IMR-90 (cell line): ENCODE measurements at regions not wholly inside any gene's neighbourhood (a gene's known extent, or its start where the extent isn't known, plus 50 kb on each side); places are given as distances from the start of the nearest gene placed in this dataset.

Source experiments
- ATAC-seq: fragments of 200-7000 bp; cut with Tn5 transposase; 2 replicates; pipeline ENCODE4 v1.9.1; 2020; ENCODE audit warnings: low read depth, mild to moderate bottlenecking, moderate library complexity
- BruUV-seq: library from RNA; stranded (reverse); fragments of 400-500 nt; replicated peaks from 2 replicates; lab custom pipeline; 2021; lab: Mats Ljungman, UMichigan
- CTCF ChIA-PET: fragments of 300-600 bp; formaldehyde crosslinking; extraction: SDS; loops from one replicate; lab custom pipeline; 2021; ENCODE audit warnings: antibody characterized with exemption; lab: Yijun Ruan, JAX
- POLR2A ChIA-PET: fragments of 300-600 bp; sonication (Branson Sonifier 250); formaldehyde crosslinking; loops from one replicate; lab custom pipeline; 2022; ENCODE audit warnings: antibody characterized with exemption; ENCODE audit not compliant: unreplicated experiment; lab: Charles Lee
- DNase-seq: peaks from one replicate; pipeline ENCODE4 v3.0.0; 2013
- H2AFZ ChIP-seq: replicated peaks from 2 replicates; pipeline ENCODE3; 2013; ENCODE audit warnings: low read length, mild to moderate bottlenecking; ENCODE audit not compliant: poor library complexity
- H2AK5ac ChIP-seq: 2 replicates; pipeline ENCODE4 v1.6.1; 2013; ENCODE audit warnings: low read depth, low read length, inconsistent platforms
- H2AK9ac ChIP-seq: replicated peaks from 2 replicates; pipeline ENCODE3; 2013; ENCODE audit warnings: mild to moderate bottlenecking, low read depth, low read length, moderate library complexity; ENCODE audit not compliant: poor library complexity
- H2BK120ac ChIP-seq: 2 replicates; pipeline ENCODE4 v1.6.1; 2013; ENCODE audit warnings: low read depth, low read length, inconsistent platforms
- H2BK15ac ChIP-seq: 3 replicates; pipeline ENCODE4 v1.6.1; 2013; ENCODE audit warnings: low read depth, low read length, inconsistent platforms
- H2BK20ac ChIP-seq: 2 replicates; pipeline ENCODE4 v1.6.1; 2013; ENCODE audit warnings: low read depth, mild to moderate bottlenecking, inconsistent platforms, low read length, moderate library complexity
- H2BK5ac ChIP-seq: 2 replicates; pipeline ENCODE4 v1.6.1; 2013; ENCODE audit warnings: mild to moderate bottlenecking, low read depth, low read length, inconsistent platforms; ENCODE audit not compliant: poor library complexity, severe bottlenecking
- H3K14ac ChIP-seq: replicated peaks from 2 replicates; pipeline ENCODE4 v1.6.1; 2013; ENCODE audit warnings: low read depth, low read length, inconsistent platforms
- H3K18ac ChIP-seq: 2 replicates; pipeline ENCODE4 v1.6.1; 2013; ENCODE audit warnings: low read depth, low read length, control low read depth
- H3K23ac ChIP-seq: 2 replicates; pipeline ENCODE4 v1.6.1; 2013; ENCODE audit warnings: low read depth, low read length, inconsistent platforms
- H3K27ac ChIP-seq: 2 replicates; pipeline ENCODE4 v1.5.1; 2013; ENCODE audit warnings: mild to moderate bottlenecking, control low read depth, low read length; ENCODE audit not compliant: insufficient read depth
- H3K27me3 ChIP-seq: 2 replicates; pipeline ENCODE4 v1.6.1; 2013; ENCODE audit warnings: low read length; ENCODE audit not compliant: control insufficient read depth, insufficient read depth
- H3K36me3 ChIP-seq: 2 replicates; pipeline ENCODE4 v1.6.1; 2013; ENCODE audit warnings: low read length, mixed read lengths; ENCODE audit not compliant: control insufficient read depth, insufficient read depth
- H3K4ac ChIP-seq: 2 replicates; pipeline ENCODE4 v1.6.1; 2013; ENCODE audit warnings: low read depth, low read length, inconsistent platforms
- H3K4me1 ChIP-seq: 2 replicates; pipeline ENCODE4 v1.6.1; 2013; ENCODE audit warnings: low read length, mixed read lengths; ENCODE audit not compliant: control insufficient read depth, insufficient read depth
- H3K4me2 ChIP-seq: 2 replicates; pipeline ENCODE4 v1.6.1; 2013; ENCODE audit warnings: low read depth, mild to moderate bottlenecking, control low read depth, low read length, moderate library complexity
- H3K4me3 ChIP-seq: 2 replicates; pipeline ENCODE4 v1.5.1; 2013; ENCODE audit warnings: low read depth, mild to moderate bottlenecking, control low read depth, low read length, moderate library complexity; ENCODE audit not compliant: insufficient read depth
- H3K56ac ChIP-seq: 2 replicates; pipeline ENCODE4 v1.6.1; 2013; ENCODE audit warnings: low read length, inconsistent platforms; ENCODE audit not compliant: insufficient read depth; ENCODE audit errors: extremely low read depth
- H3K79me1 ChIP-seq, 2 experiments: 2 replicates each; pipeline ENCODE4 v1.6.1; 2013; ENCODE audit warnings: low read length in 2 of 2, inconsistent platforms in 1 of 2, low read depth in 1 of 2
- H3K9ac ChIP-seq: 2 replicates; pipeline ENCODE4 v1.6.1; 2013; ENCODE audit warnings: low read depth, low read length, control low read depth
- H3K9me1 ChIP-seq: 2 replicates; pipeline ENCODE4 v1.6.1; 2013; ENCODE audit warnings: low read length, inconsistent platforms; ENCODE audit not compliant: insufficient read depth
- H3K9me3 ChIP-seq: 2 replicates; pipeline ENCODE4 v1.6.1; 2013; ENCODE audit warnings: low read length; ENCODE audit not compliant: control insufficient read depth, insufficient read depth
- H4K20me1 ChIP-seq: 2 replicates; pipeline ENCODE4 v1.6.1; 2013; ENCODE audit warnings: low read length, inconsistent platforms; ENCODE audit not compliant: insufficient read depth
- H4K5ac ChIP-seq: 2 replicates; pipeline ENCODE4 v1.6.1; 2013; ENCODE audit warnings: mild to moderate bottlenecking, low read depth, low read length, control low read depth
- H4K8ac ChIP-seq, 2 experiments: 2 replicates each; pipeline ENCODE4 v1.6.1; 2013; ENCODE audit warnings: low read depth in 2 of 2, low read length in 2 of 2, control low read depth in 1 of 2, inconsistent platforms in 1 of 2
- H4K91ac ChIP-seq: 2 replicates; pipeline ENCODE4 v1.6.1; 2013; ENCODE audit warnings: low read depth, low read length, inconsistent platforms; ENCODE audit not compliant: insufficient read depth
- BHLHE40 ChIP-seq: fragments of 150-350 bp; IDR thresholded peaks from 2 replicates; pipeline ENCODE4 v1.6.1; 2016; ENCODE audit warnings: mild to moderate bottlenecking, low read depth, low read length
- CEBPB ChIP-seq: IDR thresholded peaks from 2 replicates; pipeline ENCODE4 v1.6.1; 2012; ENCODE audit warnings: low read depth, low read length, improper control_type of control experiment
- CHD1 ChIP-seq: IDR thresholded peaks from 2 replicates; pipeline ENCODE4 v1.6.1; 2012; ENCODE audit warnings: low read depth, low read length, improper control_type of control experiment
- FOS ChIP-seq: fragments of 150-350 bp; IDR thresholded peaks from 2 replicates; pipeline ENCODE4 v1.6.1; 2016; ENCODE audit warnings: low read depth, low read length
- MAFK ChIP-seq: IDR thresholded peaks from 2 replicates; pipeline ENCODE4 v1.6.1; 2012; ENCODE audit warnings: low read depth, low read length, improper control_type of control experiment
- MAZ ChIP-seq: IDR thresholded peaks from 2 replicates; pipeline ENCODE4 v1.6.1; 2012; ENCODE audit warnings: low read depth, mild to moderate bottlenecking, low read length, improper control_type of control experiment, moderate library complexity, borderline replicate concordance
- MXI1 ChIP-seq: IDR thresholded peaks from 2 replicates; pipeline ENCODE4 v1.6.1; 2012; ENCODE audit warnings: low read depth, mild to moderate bottlenecking, low read length, moderate library complexity, borderline replicate concordance
- NFE2L2 ChIP-seq: fragments of 150-350 bp; IDR thresholded peaks from 2 replicates; pipeline ENCODE4 v1.6.1; 2016; ENCODE audit warnings: low read depth, mild to moderate bottlenecking, low read length
- POLR2A ChIP-seq: IDR thresholded peaks from 2 replicates; pipeline ENCODE4 v1.6.1; 2012; ENCODE audit warnings: mild to moderate bottlenecking, low read depth, low read length
- RAD21 ChIP-seq: IDR thresholded peaks from 2 replicates; pipeline ENCODE4 v1.6.1; 2012; ENCODE audit warnings: low read length, improper control_type of control experiment
- RCOR1 ChIP-seq: IDR thresholded peaks from 2 replicates; pipeline ENCODE4 v1.6.1; 2012; ENCODE audit warnings: mild to moderate bottlenecking, low read length, improper control_type of control experiment; ENCODE audit not compliant: insufficient replicate concordance
- RFX5 ChIP-seq: IDR thresholded peaks from 2 replicates; pipeline ENCODE4 v1.8.0; 2012; ENCODE audit warnings: low read depth, mild to moderate bottlenecking, low read length, moderate library complexity
- SMC3 ChIP-seq: fragments of 150-350 bp; IDR thresholded peaks from 2 replicates; pipeline ENCODE4 v1.6.1; 2016; ENCODE audit warnings: low read depth, mild to moderate bottlenecking, antibody characterized with exemption, low read length, moderate library complexity
- WGBS, 2 experiments: methylation state at CpG; one replicate each; pipeline versions ENCODE4 v1.1.5 to v1.1.7; 2013; ENCODE audit warnings: missing lambda C conversion rate in 2 of 2; ENCODE audit not compliant: insufficient read length in 1 of 2; ENCODE audit errors: extremely low coverage in 2 of 2; 5-methylcytosine and 5-hydroxymethylcytosine counted together
- dilution Hi-C: fragments of 300-500 bp; cut with HindIII; formaldehyde crosslinking; loops from one replicate; pipeline ENCODE4 v1.14.3; 2018; ENCODE audit warnings: low sequenced_read_pairs; ENCODE audit not compliant: unreplicated experiment
- in situ Hi-C: fragments of 300-500 bp; cut with MboI; formaldehyde crosslinking; loops from 3 replicates; pipeline ENCODE4 v1.14.3; 2019; ENCODE audit warnings: low sequenced_read_pairs, inconsistent platforms, mixed read lengths
- intact Hi-C: fragments of 100-400 bp; cut with micrococcal nuclease; formaldehyde crosslinking; loops from 2 replicates; pipeline ENCODE4 v1.10.0; 2022
- TF ChIP-seq, protein P1 (sequence below): fragments of 150-350 bp; IDR thresholded peaks from 2 replicates; pipeline ENCODE4 v1.6.1; 2016; ENCODE audit warnings: low read depth, mild to moderate bottlenecking, low read length, moderate library complexity, borderline replicate concordance
- TF ChIP-seq, protein P2 (sequence below): fragments of 150-350 bp; IDR thresholded peaks from 2 replicates; pipeline ENCODE4 v1.6.1; 2017; ENCODE audit warnings: mild to moderate bottlenecking, antibody characterized with exemption, low read length, low read depth
- TF ChIP-seq, protein P3 (sequence below): conservative IDR thresholded peaks from 2 replicates; pipeline ENCODE4 v1.5.1; 2012; ENCODE audit warnings: mild to moderate bottlenecking, low read depth, low read length, improper control_type of control experiment

DNA sequence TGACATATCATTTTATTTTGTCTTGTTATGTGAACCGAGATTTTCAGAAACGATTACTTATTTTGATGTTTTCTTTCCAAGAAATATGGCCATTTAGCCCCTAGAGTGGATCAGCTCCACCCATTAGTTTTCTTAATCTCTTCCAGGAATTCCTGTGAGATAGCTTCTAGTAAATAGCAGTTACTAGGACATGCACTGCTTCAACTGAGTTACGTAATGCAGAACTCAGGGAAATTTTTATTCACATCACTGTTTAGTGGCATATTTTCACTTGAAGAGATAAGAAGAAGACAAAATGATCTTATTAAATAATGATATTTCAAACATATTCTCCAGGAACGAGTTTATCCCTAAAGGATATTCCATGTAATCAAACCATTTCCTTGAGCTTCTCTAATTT lies 573.5 kb upstream of the CNTNAP5 start:
- CTCF ChIA-PET: no interaction called here
- in situ Hi-C loops: no loop called here
- no CpG with 5 or more reads among the region's 4 CpGs for WGBS, 2 experiments

More for the DNA sequence above, 573.5 kb upstream of the CNTNAP5 start:
- Histone ChIP-seq H2AK9ac (no peak overlapping the region), H4K91ac (no peak overlapping the region), H3K9me3 (no peaks in the 10 kb centered on the region), H3K56ac (no peak overlapping the region), H3K4me2 (no peak overlapping the region), H3K4me3 (no peak overlapping the region), H4K20me1 (no peaks in the 10 kb centered on the region), H3K4ac (no peak overlapping the region), H3K27me3 (no peaks in the 10 kb centered on the region), H3K9ac (no peak overlapping the region), H3K27ac (no peak overlapping the region), H3K79me1 (no peaks in the 10 kb centered on the region), H2BK5ac (no peak overlapping the region), H2BK20ac (no peak overlapping the region), H2AFZ (no peak overlapping the region), H3K9me1 (no peaks in the 10 kb centered on the region), H2BK15ac (no peak overlapping the region), H2AK5ac (no peak overlapping the region), H3K4me1 (no peaks in the 10 kb centered on the region), H3K23ac (no peak overlapping the region), H3K14ac (no peak overlapping the region), H4K8ac (no peak overlapping the region), H3K36me3 (no peaks in the 10 kb centered on the region), H2BK120ac (no peak overlapping the region), H4K5ac (no peak overlapping the region), H3K18ac (no peak overlapping the region)
- BruUV-seq: no TSS peak
- POLR2A ChIA-PET: no interaction called here
- DNase-seq (no peak), ATAC-seq (no peak)
- dilution Hi-C loops: no loop called here
- TF ChIP-seq, protein P1, sequence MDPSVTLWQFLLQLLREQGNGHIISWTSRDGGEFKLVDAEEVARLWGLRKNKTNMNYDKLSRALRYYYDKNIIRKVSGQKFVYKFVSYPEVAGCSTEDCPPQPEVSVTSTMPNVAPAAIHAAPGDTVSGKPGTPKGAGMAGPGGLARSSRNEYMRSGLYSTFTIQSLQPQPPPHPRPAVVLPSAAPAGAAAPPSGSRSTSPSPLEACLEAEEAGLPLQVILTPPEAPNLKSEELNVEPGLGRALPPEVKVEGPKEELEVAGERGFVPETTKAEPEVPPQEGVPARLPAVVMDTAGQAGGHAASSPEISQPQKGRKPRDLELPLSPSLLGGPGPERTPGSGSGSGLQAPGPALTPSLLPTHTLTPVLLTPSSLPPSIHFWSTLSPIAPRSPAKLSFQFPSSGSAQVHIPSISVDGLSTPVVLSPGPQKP: no peak
- no peak for TF ChIP-seq RCOR1
- TF ChIP-seq, protein P2, sequence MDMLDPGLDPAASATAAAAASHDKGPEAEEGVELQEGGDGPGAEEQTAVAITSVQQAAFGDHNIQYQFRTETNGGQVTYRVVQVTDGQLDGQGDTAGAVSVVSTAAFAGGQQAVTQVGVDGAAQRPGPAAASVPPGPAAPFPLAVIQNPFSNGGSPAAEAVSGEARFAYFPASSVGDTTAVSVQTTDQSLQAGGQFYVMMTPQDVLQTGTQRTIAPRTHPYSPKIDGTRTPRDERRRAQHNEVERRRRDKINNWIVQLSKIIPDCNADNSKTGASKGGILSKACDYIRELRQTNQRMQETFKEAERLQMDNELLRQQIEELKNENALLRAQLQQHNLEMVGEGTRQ: no peak
- TF ChIP-seq MAFK: no peak
- TF ChIP-seq CEBPB: no peak
- TF ChIP-seq SMC3: no peak
- TF ChIP-seq RAD21: no peak
- TF ChIP-seq, protein P3, sequence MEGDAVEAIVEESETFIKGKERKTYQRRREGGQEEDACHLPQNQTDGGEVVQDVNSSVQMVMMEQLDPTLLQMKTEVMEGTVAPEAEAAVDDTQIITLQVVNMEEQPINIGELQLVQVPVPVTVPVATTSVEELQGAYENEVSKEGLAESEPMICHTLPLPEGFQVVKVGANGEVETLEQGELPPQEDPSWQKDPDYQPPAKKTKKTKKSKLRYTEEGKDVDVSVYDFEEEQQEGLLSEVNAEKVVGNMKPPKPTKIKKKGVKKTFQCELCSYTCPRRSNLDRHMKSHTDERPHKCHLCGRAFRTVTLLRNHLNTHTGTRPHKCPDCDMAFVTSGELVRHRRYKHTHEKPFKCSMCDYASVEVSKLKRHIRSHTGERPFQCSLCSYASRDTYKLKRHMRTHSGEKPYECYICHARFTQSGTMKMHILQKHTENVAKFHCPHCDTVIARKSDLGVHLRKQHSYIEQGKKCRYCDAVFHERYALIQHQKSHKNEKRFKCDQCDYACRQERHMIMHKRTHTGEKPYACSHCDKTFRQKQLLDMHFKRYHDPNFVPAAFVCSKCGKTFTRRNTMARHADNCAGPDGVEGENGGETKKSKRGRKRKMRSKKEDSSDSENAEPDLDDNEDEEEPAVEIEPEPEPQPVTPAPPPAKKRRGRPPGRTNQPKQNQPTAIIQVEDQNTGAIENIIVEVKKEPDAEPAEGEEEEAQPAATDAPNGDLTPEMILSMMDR: no peak
- TF ChIP-seq FOS: no peak
- TF ChIP-seq MAZ: no peak
- no peak for TF ChIP-seq CHD1
- no peak for TF ChIP-seq NFE2L2
- TF ChIP-seq POLR2A: no peak
- TF ChIP-seq MXI1: no peak
- no peak for TF ChIP-seq RFX5
- TF ChIP-seq BHLHE40: no peak
- intact Hi-C loops: no loop called here
